ENCODE measurements at regions not wholly inside any gene's neighbourhood (a gene's known extent, or its start where the extent isn't known, plus 50 kb on each side); places are given as distances from the start of the nearest gene placed in this dataset.
"Not testable (repeated sequence)": the region's sequence is repeated elsewhere in the genome, so short reads cannot be mapped to it uniquely, and the experiment has no call there.

DNA sequence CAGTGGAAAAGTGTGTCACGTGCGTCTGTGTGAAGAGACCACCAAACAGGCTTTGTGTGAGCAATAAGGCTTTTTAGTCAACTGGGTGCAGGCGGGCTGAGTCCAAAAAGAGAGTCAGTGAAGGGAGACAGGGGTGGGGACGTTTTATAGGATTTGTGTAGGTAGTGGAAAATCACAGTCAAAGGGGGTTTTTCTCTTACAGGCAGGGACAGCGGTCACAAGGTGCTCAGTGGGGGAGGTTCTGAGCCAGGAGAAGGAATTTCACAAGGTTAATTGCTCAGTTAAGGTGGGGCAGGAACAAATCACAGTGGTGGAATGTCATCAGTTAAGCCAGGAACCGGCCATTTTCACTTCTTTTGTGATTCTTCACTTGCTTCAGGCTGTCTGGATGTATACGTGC is 141.1 kb upstream of the KCNK1 start:
- TF ChIP-seq EZH2phosphoT487 (IDR thresholded peaks at IDR 0.05; ENCODE audit: insufficient read depth, low read depth); EZH2 (IDR thresholded peaks at IDR 0.05; ENCODE audit: insufficient read depth, poor library complexity, severe bottlenecking): not testable (repeated sequence)

Measured in GM23248 (cell line).